HL-60 (cell line): ENCODE measurements at regions not wholly inside any gene's neighbourhood (a gene's known extent, or its start where the extent isn't known, plus 50 kb on each side); places are given as distances from the start of the nearest gene placed in this dataset.

Experiments
- DNase-seq, 2 experiments: peaks; one replicate each; pipeline ENCODE4 v3.0.0-alpha.2; 2010 to 2020; ENCODE audit warnings: low read depth in 1 of 2, low spot score in 1 of 2
- H3K27ac ChIP-seq: fragments of 250-450 bp; sonication (Bioruptor Pico); replicated peaks from 2 replicates; pipeline ENCODE4 v1.5.1; 2020; ENCODE audit warnings: mild to moderate bottlenecking, moderate library complexity
- H3K27me3 ChIP-seq: fragments of 250-450 bp; sonication (Bioruptor Pico); 2 replicates; pipeline ENCODE4 v1.5.1; 2021; ENCODE audit warnings: mild to moderate bottlenecking, moderate library complexity; ENCODE audit not compliant: insufficient read depth, poor library complexity, severe bottlenecking
- H3K4me3 ChIP-seq: replicated peaks from 2 replicates; pipeline ENCODE4 v1.5.1; 2011; ENCODE audit warnings: mild to moderate bottlenecking, control low read depth, low read length; ENCODE audit not compliant: insufficient read depth
- GABPA ChIP-seq: IDR thresholded peaks from 2 replicates; pipeline ENCODE4 v1.6.1; 2012; ENCODE audit warnings: low read depth
- POLR2AphosphoS5 ChIP-seq: IDR thresholded peaks from 2 replicates; pipeline ENCODE4 v1.6.1; 2012; ENCODE audit warnings: low read depth
- SPI1 ChIP-seq: IDR thresholded peaks from 2 replicates; pipeline ENCODE4 v1.6.1; 2012; ENCODE audit warnings: low read depth, mild to moderate bottlenecking, borderline replicate concordance
- TF ChIP-seq, protein P1 (sequence below): IDR thresholded peaks from one replicate; pipeline ENCODE4 v1.5.1; 2011; ENCODE audit warnings: low read length, control low read depth, inconsistent platforms; ENCODE audit not compliant: insufficient read depth
- TF ChIP-seq, protein P2 (sequence below): IDR thresholded peaks from 2 replicates; pipeline ENCODE4 v1.6.1; 2012; ENCODE audit warnings: low read depth; ENCODE audit not compliant: insufficient replicate concordance

DNA sequence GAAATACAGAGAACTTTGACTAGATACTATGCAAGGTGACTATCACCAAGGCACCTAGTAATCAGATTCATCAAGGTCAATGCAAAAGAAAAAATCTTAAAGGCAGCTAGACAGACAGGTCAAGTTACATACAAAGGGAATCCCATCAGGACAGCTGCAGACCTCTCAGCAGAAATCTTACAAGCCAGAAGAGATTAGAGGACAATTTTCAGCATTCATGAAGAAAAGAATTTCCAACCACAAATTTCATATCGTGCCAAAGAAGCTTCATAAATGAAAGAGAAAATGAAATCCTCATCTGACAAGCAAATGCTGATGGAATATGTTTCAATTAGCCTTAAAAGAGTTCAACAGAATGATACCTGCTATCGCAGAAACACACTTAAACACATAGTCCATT is 913.7 kb downstream of the RPS29 start:
- no peak for TF ChIP-seq GABPA
- TF ChIP-seq, protein P1, sequence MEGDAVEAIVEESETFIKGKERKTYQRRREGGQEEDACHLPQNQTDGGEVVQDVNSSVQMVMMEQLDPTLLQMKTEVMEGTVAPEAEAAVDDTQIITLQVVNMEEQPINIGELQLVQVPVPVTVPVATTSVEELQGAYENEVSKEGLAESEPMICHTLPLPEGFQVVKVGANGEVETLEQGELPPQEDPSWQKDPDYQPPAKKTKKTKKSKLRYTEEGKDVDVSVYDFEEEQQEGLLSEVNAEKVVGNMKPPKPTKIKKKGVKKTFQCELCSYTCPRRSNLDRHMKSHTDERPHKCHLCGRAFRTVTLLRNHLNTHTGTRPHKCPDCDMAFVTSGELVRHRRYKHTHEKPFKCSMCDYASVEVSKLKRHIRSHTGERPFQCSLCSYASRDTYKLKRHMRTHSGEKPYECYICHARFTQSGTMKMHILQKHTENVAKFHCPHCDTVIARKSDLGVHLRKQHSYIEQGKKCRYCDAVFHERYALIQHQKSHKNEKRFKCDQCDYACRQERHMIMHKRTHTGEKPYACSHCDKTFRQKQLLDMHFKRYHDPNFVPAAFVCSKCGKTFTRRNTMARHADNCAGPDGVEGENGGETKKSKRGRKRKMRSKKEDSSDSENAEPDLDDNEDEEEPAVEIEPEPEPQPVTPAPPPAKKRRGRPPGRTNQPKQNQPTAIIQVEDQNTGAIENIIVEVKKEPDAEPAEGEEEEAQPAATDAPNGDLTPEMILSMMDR, result no peak
- no peak for TF ChIP-seq POLR2AphosphoS5
- TF ChIP-seq, protein P2, sequence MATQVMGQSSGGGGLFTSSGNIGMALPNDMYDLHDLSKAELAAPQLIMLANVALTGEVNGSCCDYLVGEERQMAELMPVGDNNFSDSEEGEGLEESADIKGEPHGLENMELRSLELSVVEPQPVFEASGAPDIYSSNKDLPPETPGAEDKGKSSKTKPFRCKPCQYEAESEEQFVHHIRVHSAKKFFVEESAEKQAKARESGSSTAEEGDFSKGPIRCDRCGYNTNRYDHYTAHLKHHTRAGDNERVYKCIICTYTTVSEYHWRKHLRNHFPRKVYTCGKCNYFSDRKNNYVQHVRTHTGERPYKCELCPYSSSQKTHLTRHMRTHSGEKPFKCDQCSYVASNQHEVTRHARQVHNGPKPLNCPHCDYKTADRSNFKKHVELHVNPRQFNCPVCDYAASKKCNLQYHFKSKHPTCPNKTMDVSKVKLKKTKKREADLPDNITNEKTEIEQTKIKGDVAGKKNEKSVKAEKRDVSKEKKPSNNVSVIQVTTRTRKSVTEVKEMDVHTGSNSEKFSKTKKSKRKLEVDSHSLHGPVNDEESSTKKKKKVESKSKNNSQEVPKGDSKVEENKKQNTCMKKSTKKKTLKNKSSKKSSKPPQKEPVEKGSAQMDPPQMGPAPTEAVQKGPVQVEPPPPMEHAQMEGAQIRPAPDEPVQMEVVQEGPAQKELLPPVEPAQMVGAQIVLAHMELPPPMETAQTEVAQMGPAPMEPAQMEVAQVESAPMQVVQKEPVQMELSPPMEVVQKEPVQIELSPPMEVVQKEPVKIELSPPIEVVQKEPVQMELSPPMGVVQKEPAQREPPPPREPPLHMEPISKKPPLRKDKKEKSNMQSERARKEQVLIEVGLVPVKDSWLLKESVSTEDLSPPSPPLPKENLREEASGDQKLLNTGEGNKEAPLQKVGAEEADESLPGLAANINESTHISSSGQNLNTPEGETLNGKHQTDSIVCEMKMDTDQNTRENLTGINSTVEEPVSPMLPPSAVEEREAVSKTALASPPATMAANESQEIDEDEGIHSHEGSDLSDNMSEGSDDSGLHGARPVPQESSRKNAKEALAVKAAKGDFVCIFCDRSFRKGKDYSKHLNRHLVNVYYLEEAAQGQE, result no peak
- no peak for TF ChIP-seq SPI1
- H3K4me3 ChIP-seq, result no peak overlapping the region
- no peaks in the 10 kb centered on the region for H3K27me3 ChIP-seq
- DNase-seq, result no peak
- no peak overlapping the region for H3K27ac ChIP-seq

DNA sequence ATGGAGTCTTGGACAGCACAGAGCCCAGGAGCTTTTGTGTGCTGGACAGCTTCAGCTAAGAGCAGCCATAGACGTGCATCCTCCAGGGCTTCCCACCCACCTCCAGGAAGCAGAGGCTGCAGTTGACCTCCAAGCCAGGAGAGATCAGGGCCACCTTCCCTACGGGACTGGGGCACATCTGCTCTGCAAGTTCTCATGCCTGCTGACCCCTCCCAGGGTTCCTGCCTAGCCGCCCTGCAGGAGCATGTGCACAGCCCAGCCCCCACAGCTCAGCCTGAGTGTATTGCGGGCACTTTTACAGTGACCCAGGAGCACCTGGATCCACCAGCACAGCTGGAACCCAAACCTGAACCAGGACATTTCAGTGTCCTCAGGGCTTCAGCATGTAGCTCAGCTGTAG is 915.2 kb downstream of the RPS29 start:
- no peak for DNase-seq
- no peak overlapping the region for H3K27ac ChIP-seq
- no peaks in the 10 kb centered on the region for H3K27me3 ChIP-seq
- no peak overlapping the region for H3K4me3 ChIP-seq
- TF ChIP-seq POLR2AphosphoS5 (no peak), GABPA (no peak), SPI1 (no peak)
- TF ChIP-seq, protein P1, result no peak
- TF ChIP-seq, protein P2, result no peak

DNA sequence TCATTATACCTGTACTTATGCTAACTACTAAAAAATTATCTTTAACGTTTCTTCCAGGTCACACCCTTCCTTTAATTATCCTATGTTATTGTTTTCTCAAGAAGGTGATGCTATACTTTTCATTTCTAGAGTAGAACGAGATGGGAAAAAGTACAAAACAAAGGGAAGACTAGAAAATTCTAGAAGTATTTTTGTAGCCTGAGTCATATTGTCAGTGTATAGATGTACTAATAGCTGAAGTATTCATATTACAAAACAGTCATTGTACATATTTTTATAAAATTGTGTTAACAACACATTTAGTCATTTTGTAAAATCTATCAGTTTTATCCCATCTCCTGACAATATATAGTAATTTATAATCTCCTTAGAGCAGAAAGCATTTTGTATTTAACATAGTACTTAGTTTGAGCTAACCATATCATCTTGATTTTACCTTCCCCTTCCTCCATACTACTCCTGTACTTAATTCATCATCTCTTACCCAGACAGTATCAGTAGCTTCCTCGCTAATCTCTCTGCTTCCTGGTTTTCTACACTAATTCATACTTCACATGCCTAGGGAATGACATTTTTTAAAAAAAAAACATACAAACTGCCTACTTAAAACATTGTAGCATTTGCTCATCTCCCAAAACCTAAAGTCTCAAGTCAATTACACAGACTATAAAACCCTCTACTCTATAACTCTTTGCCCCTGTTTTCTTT is 920.9 kb downstream of the RPS29 start:
- no peak overlapping the region for H3K27ac ChIP-seq
- H3K27me3 ChIP-seq, result no peaks in the 10 kb centered on the region
- no peak overlapping the region for H3K4me3 ChIP-seq
- DNase-seq, result no peak
- TF ChIP-seq, protein P2, result no peak
- TF ChIP-seq, protein P1, result no peak
- TF ChIP-seq SPI1, result no peak
- no peak for TF ChIP-seq GABPA
- TF ChIP-seq POLR2AphosphoS5, result no peak
